GM18858 (cell line): ENCODE measurements at regions not wholly inside any gene's neighbourhood (a gene's known extent, or its start where the extent isn't known, plus 50 kb on each side); places are given as distances from the start of the nearest gene placed in this dataset.

Experiments
- ATAC-seq: cut with Tn5 transposase; IDR thresholded peaks from one replicate; pipeline ENCODE4 v1.9.1; 2021; ENCODE audit not compliant: unreplicated experiment

GRCh38 chr13:74045583-74045982 lies 88.6 kb downstream of the KLF12 start:
- no peak for ATAC-seq

- no peak for ATAC-seq
Observed at GRCh38 chr13:74043237-74043636, 91.0 kb downstream of the KLF12 start.

DNA sequence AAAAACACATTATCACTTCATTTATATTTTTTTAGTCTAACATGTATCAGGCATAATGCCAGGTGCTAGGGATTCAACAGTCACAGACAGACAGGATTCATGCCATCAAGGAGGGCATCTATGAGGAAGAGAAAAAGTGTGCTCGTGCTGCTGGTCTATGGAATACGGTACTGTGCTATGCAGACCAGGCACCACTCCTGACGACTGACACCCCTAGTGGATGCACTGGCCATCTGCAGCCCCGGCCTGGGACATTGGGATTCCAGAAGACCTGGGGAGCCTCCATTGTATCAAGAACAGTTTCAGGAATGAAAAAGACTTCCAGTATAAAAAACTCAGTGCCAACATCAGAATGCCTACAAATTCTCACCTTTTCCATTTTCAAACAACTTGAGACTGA lies 94.0 kb downstream of the KLF12 start:
- peak; percentile 91 for ATAC-seq

GRCh38 chr13:74039667-74040066 lies 94.5 kb downstream of the KLF12 start:
- ATAC-seq = no peak

GRCh38 chr13:74039154-74039553 lies 95.0 kb downstream of the KLF12 start:
- no peak for ATAC-seq

DNA sequence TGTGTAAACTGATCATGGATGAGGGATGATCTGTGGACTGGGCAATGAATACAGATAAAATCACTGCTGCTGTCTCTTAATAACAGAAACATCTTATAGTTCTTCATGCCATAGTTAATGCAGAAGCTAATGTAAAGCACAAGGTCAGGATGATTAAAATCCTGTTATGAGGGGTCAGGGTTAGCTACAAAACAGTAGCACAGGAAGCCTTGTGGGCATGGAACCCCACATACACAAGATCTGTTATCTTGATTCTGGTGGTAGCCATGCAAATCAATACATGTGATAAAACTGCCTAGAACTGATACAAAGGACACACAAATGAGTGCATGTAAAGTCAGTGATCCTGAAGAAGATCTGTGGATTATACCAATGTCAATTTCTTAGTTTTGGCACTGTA lies 96.4 kb downstream of the KLF12 start:
- ATAC-seq = no peak

GRCh38 chr13:74036373-74036772 lies 97.8 kb downstream of the KLF12 start:
- ATAC-seq = no peak

DNA sequence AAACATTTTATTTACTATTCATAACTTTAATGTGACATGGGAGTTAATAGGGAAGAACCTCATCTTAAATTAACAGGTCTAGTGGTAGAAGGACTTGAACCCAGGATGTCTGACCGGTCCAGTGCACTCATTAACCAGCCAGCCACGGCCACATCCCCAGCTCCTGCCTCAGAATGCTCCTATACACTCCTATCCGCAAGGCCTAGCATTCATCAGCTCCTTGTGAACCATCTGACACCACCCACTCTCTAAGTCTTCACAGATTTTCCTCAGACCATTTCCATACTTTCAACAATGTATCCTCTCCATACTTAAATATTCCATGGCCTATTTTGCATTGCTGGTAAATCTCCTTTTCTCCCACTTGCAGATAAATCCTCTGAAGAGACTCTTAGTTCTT lies 98.3 kb downstream of the KLF12 start:
- ATAC-seq = no peak

DNA sequence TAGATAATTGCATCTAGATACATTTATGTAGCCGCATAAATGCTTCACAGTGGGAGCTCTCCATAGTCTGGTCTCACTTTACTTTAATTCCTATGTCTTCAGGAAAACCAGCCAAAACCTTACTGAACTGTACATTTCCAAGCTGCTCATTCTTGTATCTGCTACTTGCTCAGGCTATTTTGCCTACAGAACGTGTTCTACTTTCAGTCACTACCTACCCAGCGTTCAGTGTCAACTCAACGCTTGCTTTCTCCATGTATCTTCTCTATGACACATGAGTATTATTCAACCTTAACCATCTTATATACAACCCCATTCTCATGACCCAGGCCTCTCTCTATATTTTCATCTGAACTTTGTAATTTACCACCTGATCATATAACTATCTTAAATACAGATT lies 101.9 kb downstream of the KLF12 start:
- ATAC-seq = no peak

GRCh38 chr13:74027161-74027779 lies 106.9 kb downstream of the KLF12 start:
- peak; percentile 28 for ATAC-seq

GRCh38 chr13:74026753-74027152 lies 107.5 kb downstream of the KLF12 start:
- ATAC-seq = peak; percentile 92

DNA sequence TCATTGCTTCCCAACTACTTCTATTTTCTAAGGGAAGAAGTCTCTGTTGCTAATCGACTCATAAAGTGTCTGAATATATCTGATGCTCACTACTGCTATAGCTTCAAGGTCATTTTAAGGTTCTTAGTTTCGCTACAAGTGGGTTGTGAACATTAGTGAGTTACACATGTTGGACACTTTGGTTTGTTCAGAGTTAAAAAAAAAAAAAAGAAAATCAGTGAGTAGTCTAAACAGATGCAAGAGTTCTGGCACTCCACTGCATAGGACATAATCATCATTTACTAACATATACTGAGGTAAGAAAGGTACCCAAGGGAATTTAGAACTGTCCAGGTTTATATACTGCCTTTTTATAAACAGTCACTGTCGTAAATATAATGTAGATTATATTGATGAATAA lies 108.8 kb downstream of the KLF12 start:
- peak; percentile 20 for ATAC-seq

GRCh38 chr13:74024856-74025255 lies 109.3 kb downstream of the KLF12 start:
- ATAC-seq = no peak

DNA sequence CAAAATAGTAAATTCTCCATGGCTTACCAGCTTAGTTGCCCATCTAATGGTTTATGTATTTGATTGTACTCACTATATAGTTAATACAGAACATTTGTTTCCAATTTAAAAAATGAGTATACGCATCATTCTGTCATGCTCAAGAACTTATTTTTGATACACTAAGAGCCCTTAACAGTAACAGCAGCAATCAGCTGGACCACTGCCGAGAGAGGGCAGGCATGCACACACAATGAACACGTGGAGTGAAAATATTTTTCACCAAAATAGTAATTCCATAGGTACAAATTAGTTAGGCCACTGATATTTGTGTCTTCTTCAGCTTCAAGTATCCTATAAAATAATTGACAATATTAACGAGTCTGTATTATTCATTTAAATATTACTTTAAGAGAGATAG lies 109.9 kb downstream of the KLF12 start:
- ATAC-seq = no peak

DNA sequence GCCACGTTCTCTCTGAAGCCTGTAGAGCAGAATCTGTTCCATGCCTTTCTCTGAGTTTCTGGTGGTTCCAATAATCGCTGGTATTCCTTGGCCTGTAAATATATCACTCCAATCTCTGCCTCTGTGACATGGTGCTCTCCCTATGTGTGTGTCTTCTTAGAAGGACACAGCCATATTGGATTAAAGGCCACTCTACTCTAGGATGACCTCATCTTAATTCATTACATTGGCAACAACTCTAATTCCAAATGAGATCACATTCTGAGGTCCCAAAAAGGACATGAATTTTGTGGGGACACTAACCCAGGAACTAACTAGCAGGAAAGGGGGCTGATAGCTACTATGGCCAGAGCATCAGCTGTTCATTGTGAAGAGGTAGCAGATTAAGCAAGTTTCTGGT lies 110.7 kb downstream of the KLF12 start:
- ATAC-seq = no peak

DNA sequence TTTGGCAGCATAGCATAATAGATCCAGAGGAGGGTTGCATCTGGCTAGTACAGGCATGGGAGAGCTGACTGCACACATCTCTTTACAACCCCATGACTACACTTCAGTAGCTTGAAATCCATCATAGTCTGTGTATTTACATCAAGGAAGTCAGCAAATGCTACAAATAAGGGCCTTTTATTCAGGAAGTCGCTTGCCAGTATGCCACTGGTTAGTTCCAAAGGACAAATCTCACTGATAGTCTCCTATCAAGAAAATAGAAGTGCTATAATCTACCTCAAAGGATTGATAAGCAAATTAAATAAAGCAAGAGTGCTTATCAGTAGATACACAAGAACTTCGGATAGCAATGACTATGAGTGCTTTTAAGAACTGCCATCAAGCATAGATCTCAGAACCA lies 112.7 kb downstream of the KLF12 start:
- ATAC-seq = no peak

DNA sequence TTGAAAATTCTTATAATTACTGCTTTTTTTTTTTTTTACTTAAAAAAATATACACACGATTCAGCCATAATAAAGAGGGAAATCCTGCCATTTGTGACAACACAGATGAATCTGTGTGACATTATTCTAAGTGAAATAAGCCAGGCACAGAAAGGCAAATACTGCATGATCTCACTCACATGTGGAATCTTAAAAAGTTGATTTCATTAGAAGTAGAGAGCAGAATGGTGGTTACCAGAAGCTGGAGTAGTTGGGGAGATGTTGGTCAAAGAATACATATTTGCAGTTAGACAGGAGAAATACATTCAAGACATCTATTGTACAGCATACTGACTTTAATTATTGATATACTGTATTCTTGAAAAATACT lies 116.2 kb downstream of the KLF12 start:
- no peak for ATAC-seq

DNA sequence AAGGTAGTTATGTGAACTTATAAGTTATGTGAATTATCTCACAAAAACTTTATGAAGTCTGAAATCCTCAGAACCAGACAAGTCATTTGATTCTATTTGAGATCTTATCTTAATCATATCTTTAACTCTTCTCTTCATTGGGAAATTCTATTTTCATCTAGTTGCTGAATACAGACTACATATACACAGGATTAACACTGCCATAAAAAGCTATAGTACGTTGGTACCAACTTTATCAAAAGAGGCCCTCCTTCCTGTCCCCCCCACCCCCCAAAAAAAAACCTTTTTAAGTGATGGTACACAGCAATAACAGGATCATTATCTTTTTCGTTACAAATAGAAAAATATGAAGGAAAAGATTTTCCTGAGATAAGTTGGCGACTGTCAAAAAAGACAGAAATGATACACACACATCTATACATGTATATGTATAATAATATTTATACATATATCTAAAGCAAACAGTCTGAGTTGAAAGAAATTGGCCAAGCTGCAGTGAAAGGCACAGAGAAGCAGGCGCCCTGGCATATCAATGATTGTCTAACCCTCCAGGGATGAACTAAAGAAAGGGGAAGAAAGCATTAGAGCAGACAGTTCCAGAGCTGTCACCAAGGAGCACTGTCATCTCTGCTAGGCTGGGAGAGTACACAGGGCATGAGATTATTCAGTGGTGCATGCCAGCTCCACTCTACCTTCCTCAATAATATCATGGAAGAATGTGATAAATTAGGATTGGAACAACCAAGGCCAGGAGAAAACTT lies 116.7 kb downstream of the KLF12 start:
- peak; percentile 51 for ATAC-seq

DNA sequence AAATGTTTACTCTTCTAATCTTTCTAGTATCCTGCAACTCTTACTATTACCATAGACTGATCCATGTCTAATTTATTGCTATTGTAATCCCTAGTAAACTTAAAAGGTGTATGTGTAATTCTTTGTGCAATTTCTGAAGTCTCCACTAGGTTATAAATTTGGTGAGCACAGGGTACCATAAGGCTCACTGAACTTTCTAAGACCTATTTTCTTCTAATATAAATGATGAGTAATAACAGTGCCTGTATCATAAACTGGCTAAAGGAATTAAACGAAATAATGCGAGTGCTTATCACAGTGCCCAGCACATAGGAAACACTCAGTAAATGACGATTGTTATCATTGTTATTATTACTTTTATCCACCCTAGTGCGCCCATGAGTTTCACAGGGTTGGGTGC lies 119.1 kb downstream of the KLF12 start:
- ATAC-seq = peak; percentile 58

DNA sequence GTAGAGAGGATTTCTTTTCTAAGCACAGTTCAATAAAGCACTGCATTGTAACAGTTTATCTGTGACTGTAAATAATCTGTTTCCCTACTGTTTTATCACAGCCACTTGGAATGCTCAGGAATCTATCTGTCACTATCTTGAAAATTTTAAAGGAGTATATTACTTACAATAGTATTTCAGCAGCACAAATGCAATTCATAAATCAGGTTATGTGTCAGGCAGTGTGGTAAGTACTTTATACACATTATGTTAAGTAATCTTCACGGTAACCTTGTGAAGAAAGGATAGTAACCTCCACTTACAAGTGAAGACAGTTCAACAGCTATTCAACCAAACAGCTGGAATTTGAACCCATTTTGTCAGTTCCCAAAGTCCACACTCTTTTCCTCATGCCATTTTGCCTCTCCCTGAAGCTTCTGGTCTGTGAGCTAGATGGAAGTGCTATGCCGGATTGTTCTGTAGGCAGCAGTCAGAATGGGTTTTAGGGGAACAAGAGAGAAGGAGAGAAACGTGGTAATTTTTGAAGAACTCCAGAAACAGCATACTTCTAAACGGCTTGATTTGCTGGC lies 125.0 kb downstream of the KLF12 start:
- no peak for ATAC-seq

GRCh38 chr13:74006666-74007065 lies 127.5 kb downstream of the KLF12 start:
- ATAC-seq = no peak

DNA sequence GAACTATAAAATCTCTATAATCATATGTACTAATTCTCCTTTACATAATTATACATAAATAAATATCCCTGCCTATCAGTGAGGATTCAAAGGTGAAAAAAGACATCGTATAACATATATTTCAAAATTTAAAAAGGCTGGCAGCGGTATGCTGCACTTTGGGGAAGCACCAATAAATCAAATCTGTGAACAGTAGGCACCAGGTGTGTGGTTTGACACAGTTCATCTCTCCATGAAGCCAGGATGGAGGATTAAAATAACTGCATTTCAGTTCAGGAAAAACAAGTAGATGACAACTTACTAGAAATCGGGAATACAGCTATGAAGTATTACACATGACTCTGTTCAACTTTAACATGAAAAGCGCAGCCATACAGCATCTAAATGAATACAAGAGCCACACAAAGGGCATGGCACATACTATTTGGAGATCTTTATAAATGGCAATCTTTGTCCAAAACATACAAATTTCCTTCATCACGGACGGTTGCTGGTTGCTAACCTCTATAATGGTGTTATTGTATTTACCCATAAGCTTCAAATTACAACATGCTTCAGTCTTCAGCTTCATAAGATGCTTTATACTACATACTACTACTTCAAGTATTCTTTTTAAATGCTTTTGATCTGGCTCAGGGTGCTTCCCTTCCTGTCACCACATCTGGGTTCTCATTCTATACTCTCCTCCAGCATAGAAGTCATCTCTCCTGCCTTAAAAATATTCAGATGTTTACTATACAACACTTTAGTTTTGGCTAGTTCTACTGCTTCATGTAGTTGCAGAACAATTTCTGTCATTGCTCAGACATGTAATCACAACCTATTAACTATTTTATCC lies 128.7 kb downstream of the KLF12 start:
- no peak for ATAC-seq
